ENCODE measurements at regions not wholly inside any gene's neighbourhood (a gene's known extent, or its start where the extent isn't known, plus 50 kb on each side); places are given as distances from the start of the nearest gene placed in this dataset.
A peak's percentile ranks its signal among the peaks of the same experiment; 100 is the strongest.

DNA sequence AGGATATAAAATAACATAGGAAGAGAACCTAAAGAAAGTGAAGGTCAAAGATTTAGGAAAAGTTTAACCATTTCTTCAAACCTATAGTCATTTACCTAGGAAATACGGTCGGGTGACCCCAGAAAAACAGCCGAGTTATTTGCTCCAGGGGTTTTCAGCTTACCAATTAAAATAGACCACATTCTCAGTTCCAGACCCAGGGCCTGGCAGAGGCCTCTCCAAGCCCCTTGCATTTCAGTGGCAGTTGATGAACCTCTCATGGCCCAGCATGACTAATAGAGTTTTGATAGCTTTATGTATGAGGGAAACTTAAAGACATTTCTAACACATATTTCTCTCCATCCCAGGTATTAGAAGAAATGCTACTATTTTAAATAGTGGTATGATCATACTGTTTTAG, 113.5 kb downstream of the OGFRL1 start:
- TF ChIP-seq, protein P1, sequence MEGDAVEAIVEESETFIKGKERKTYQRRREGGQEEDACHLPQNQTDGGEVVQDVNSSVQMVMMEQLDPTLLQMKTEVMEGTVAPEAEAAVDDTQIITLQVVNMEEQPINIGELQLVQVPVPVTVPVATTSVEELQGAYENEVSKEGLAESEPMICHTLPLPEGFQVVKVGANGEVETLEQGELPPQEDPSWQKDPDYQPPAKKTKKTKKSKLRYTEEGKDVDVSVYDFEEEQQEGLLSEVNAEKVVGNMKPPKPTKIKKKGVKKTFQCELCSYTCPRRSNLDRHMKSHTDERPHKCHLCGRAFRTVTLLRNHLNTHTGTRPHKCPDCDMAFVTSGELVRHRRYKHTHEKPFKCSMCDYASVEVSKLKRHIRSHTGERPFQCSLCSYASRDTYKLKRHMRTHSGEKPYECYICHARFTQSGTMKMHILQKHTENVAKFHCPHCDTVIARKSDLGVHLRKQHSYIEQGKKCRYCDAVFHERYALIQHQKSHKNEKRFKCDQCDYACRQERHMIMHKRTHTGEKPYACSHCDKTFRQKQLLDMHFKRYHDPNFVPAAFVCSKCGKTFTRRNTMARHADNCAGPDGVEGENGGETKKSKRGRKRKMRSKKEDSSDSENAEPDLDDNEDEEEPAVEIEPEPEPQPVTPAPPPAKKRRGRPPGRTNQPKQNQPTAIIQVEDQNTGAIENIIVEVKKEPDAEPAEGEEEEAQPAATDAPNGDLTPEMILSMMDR (IDR thresholded peaks at IDR 0.05): no peak
- Mint-ChIP-seq H3K27ac (no peak overlapping the region), H3K4me3 (no peak overlapping the region), H3K9me3 (no peaks in the 10 kb centered on the region), H3K27me3 (ENCODE audit: low read depth, poor library complexity) (peaks cover under 1% of the 10 kb centered on the region), H3K4me1 (peaks cover 41% of the 10 kb centered on the region), H3K36me3 (ENCODE audit: low read depth) (peaks cover 19% of the 10 kb centered on the region)
- no peak for DNase-seq

DNA sequence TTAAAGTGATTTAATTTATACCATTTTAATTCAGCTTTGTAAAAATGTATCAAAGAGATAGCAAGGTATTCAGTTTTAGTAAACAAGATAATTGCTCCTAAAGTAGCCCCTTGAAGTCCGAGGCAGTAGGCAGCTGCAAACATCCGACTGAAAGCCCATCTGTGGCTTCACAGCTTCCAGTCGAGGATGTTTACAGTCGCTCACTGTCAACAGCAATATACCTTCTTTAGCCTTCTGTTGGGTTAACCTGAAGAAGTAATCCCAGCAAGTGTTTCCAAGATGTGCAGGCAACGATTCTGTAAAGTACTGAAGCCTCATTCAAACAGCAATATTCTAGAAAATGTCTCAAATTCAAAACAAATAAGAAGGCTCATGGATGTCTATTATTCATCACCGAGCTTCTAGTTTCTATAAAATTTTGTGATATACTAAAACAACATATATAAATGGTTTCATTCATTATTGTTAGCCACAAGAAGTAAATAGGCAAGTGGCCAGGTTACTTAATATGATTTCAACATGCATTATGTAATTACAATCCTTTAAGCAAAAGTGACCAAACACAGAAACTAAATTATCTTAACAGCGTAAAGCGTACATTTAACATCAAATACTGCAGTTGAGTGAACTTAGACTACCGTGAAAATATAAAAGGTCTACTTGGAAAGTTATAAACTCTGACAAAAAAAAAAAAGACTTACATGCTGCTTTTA, 115.0 kb downstream of the OGFRL1 start:
- peaks cover 3% of the 10 kb centered on the region for H3K27me3 Mint-ChIP-seq (ENCODE audit: low read depth, poor library complexity)
- peaks cover 47% of the 10 kb centered on the region for H3K4me1 Mint-ChIP-seq
- H3K4me3 Mint-ChIP-seq: peak overlapping the region; percentile 11
- peak overlapping the region; percentile 84 for H3K27ac Mint-ChIP-seq
- no peak for DNase-seq
- TF ChIP-seq, protein P1 (IDR thresholded peaks at IDR 0.05): no peak
- H3K36me3 Mint-ChIP-seq (ENCODE audit: low read depth): peaks cover 14% of the 10 kb centered on the region
- no peaks in the 10 kb centered on the region for H3K9me3 Mint-ChIP-seq

DNA sequence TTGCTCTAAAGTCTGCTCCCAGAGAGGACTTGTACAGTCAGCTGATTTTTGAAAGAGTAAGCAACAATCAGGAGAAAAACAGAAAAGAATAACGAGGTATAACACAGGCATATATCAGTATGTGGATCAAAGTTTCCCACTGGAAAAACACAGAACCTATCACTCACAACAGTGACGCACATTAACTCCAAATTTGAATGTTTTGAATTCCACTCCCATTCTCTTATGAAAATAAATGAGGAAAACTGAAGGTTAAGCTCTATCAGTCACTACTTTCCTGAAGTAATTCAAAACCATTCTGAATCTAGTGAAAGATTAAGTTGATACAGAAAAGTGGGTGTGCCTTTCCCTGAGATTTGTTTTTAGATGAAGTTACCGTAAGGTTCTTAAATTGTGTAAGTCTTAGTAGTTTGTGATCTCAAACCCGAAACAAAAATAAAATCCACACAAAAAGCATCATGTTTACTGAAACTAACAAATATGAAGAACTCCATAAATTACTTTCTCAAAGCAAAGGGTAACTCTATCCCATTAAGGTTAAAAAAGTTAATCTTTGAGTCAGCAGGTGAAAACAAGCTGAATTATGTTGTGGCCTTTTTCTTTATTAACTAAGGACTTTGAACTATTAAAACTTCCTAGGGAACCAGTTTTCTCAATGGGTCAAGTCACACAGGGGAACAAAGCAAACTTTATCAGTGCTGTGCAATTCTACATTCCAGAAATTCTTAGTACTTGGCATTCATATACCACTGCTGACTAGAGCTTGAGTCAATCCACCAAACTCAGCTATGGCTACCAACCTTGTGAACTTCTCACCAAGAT, 115.7 kb downstream of the OGFRL1 start:
- no peak for DNase-seq
- H3K4me3 Mint-ChIP-seq: peak overlapping the region; percentile 11
- peak overlapping the region; percentile 84 for H3K27ac Mint-ChIP-seq
- H3K4me1 Mint-ChIP-seq: peaks cover 47% of the 10 kb centered on the region
- peaks cover 21% of the 10 kb centered on the region for H3K36me3 Mint-ChIP-seq (ENCODE audit: low read depth)
- TF ChIP-seq, protein P1 (IDR thresholded peaks at IDR 0.05): no peak
- H3K9me3 Mint-ChIP-seq: no peaks in the 10 kb centered on the region
- H3K27me3 Mint-ChIP-seq (ENCODE audit: low read depth, poor library complexity): peaks cover 3% of the 10 kb centered on the region

DNA sequence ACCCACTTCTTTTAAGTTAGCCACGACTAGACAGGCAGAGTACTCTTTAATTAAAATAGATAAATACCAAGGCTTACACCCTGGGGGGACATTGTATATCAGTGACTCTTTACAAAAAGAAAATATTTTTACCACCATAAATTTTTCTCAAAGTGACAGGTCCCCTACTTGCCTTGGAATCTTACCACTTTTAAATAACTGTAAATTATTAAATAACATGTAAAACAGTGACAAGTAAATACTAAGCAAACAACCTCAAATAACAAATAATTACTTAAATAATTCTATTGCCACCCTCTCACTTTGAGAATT, 116.3 kb downstream of the OGFRL1 start:
- peaks cover 3% of the 10 kb centered on the region for H3K27me3 Mint-ChIP-seq (ENCODE audit: low read depth, poor library complexity)
- H3K27ac Mint-ChIP-seq: no peak overlapping the region
- no peak overlapping the region for H3K4me3 Mint-ChIP-seq
- H3K4me1 Mint-ChIP-seq: peaks cover 47% of the 10 kb centered on the region
- H3K9me3 Mint-ChIP-seq: no peaks in the 10 kb centered on the region
- TF ChIP-seq, protein P1 (IDR thresholded peaks at IDR 0.05): no peak
- H3K36me3 Mint-ChIP-seq (ENCODE audit: low read depth): peaks cover 24% of the 10 kb centered on the region
- DNase-seq: no peak

DNA sequence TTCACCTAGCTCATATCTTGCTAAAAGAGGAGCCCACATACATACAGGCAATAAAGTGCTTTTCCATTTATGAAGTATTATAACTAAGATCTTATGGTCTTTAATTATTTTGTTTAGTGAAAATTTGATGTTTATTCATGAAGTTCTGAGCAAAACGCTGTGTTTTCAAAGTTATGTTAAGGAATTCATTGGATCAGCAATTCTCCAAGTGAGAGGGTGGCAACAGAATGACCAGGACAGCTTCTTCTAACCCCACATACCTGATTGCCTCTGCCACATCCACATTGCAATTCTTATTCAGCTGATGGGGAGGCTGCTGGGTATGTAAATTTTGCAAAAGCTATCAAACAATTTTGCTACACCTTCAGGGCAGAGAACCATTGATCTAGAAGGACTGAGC, 116.8 kb downstream of the OGFRL1 start:
- TF ChIP-seq, protein P1 (IDR thresholded peaks at IDR 0.05): no peak
- Mint-ChIP-seq H3K27me3 (ENCODE audit: low read depth, poor library complexity) (peaks cover 3% of the 10 kb centered on the region), H3K4me1 (peaks cover 48% of the 10 kb centered on the region), H3K4me3 (no peak overlapping the region), H3K36me3 (ENCODE audit: low read depth) (peaks cover 29% of the 10 kb centered on the region), H3K9me3 (no peaks in the 10 kb centered on the region), H3K27ac (peak overlapping the region; percentile 61)
- no peak for DNase-seq

Data from nephron progenitor cell (in vitro differentiated cells).